ENCODE measurements at regions not wholly inside any gene's neighbourhood (a gene's known extent, or its start where the extent isn't known, plus 50 kb on each side); places are given as distances from the start of the nearest gene placed in this dataset.

DNA sequence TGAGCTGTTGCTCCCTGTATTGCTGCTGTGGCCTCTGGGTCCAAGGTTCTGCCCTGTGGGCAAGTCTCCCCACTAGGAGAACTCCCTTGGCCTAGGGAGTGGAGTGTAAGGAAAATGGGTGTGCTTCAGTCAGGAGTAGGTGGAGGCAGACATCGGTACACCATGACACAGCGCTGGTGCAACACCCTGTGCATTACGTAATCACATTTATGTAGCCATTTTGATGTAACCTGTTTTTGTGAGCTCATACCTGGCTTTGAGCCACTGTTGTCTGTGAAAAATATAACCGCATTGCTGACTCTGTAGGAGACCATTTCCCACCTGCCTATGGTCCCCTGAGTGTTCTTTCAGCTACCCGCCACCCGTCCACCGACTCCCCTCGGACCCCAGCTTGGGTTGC is 700.5 kb upstream of the AGA start:
- no peak overlapping the region for H3K4me3 ChIP-seq (ENCODE audit: low read depth, low read length)
- in situ Hi-C loops (cut with HindIII; ENCODE audit: low sequenced_read_pairs), result no loop called here
- no peak for DNase-seq (ENCODE audit: low read depth)
- TF ChIP-seq, protein P1, sequence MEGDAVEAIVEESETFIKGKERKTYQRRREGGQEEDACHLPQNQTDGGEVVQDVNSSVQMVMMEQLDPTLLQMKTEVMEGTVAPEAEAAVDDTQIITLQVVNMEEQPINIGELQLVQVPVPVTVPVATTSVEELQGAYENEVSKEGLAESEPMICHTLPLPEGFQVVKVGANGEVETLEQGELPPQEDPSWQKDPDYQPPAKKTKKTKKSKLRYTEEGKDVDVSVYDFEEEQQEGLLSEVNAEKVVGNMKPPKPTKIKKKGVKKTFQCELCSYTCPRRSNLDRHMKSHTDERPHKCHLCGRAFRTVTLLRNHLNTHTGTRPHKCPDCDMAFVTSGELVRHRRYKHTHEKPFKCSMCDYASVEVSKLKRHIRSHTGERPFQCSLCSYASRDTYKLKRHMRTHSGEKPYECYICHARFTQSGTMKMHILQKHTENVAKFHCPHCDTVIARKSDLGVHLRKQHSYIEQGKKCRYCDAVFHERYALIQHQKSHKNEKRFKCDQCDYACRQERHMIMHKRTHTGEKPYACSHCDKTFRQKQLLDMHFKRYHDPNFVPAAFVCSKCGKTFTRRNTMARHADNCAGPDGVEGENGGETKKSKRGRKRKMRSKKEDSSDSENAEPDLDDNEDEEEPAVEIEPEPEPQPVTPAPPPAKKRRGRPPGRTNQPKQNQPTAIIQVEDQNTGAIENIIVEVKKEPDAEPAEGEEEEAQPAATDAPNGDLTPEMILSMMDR (IDR thresholded peaks at IDR 0.05; ENCODE audit: low read depth, low read length, missing control alignments), result no peak

DNA sequence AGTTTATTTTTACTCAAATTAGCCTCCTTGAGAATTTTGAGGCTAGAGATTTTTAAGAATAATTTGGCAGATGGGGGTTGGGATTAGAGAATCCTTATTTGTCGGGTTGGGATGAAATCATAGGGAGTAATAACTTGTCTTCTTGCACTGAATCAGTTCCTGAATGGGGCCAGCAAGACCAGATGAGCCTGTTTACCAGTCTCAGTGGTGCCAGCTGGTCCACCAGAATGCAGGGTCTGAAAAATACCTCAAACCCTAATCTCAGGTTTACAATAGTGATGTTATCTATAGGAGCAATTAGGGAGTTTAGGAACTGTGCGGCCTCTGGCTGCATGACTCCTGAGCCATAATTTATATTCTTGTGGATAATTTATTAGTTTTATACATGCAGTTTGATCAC is 705.9 kb upstream of the AGA start:
- in situ Hi-C loops (cut with HindIII; ENCODE audit: low sequenced_read_pairs), result no loop called here
- no peak for DNase-seq (ENCODE audit: low read depth)
- TF ChIP-seq, protein P1 (IDR thresholded peaks at IDR 0.05; ENCODE audit: low read depth, low read length, missing control alignments), result no peak
- H3K4me3 ChIP-seq (ENCODE audit: low read depth, low read length), result no peak overlapping the region

DNA sequence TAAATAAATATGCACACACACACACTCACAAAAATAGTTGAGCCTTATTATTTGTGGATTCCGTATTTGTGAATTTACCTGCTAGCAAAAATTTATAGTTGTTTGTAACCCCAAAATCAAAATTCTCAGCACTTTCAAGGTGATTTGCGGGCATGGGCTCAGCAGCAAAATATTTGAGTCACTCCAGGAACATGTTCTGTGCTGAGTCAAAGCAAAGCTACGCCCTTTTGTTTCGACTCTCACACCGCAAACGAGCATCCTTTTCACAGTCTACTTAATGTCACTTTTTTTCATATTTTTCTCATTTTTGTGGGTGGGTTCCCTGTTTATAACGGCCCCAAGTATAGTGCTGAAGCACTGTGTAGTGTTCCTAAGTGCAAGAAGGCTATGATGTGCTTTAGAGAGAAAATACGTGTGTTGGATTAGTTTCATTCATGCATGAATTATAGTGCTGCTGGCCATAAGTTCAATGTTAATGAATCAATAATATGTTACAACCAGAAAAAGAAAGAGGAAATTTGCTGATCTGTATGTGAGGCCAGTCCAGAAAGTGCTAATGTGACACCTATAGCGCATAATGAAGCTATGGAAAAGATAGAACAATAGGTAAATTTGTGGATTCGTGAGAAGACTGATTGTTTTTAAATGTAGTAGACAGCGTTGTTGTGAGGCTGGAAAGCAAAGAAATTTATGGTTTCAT is 723.2 kb upstream of the AGA start:
- DNase-seq (ENCODE audit: low read depth), result no peak
- in situ Hi-C loops (cut with HindIII; ENCODE audit: low sequenced_read_pairs), result no loop called here
- TF ChIP-seq, protein P1 (IDR thresholded peaks at IDR 0.05; ENCODE audit: low read depth, low read length, missing control alignments), result no peak
- H3K4me3 ChIP-seq (ENCODE audit: low read depth, low read length), result no peak overlapping the region

DNA sequence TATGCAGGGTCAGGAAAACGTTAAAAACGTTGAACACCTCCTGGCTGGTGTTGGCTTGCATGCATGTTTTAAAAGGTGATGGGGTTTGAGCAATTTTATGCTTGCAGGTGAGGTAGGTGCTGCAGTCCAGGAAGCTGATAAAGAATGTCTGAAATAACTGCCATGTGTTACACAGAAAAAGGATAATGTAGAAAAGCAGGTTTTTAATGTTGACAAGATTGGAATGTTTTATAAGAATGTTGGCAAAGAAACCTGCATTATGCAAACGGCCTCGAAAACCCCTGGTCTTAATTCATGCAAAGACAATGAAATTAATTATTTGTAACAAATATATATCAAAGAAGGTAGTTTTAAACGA is 723.7 kb upstream of the AGA start:
- TF ChIP-seq, protein P1 (IDR thresholded peaks at IDR 0.05; ENCODE audit: low read depth, low read length, missing control alignments), result no peak
- H3K4me3 ChIP-seq (ENCODE audit: low read depth, low read length), result no peak overlapping the region
- no peak for DNase-seq (ENCODE audit: low read depth)
- in situ Hi-C loops (cut with HindIII; ENCODE audit: low sequenced_read_pairs), result no loop called here

DNA sequence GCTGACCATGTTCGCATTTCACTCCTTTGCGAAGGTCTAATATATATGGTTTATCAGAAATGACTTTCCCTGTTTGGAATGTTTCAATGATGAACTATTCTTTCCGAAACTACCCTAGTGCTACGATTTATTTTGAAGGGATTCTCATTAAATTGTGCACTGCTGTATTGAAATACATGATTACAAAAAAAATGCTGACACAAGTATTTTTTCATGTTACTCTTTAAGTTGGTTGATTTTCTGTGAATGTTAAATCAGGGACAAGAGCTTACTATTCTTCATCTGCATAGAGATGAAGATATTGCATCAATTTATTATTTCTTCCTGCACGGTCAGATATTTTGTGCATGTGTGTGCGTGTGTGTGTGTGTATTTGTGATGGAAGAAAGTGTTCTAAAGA is 731.5 kb upstream of the AGA start:
- no peak for DNase-seq (ENCODE audit: low read depth)
- no peak overlapping the region for H3K4me3 ChIP-seq (ENCODE audit: low read depth, low read length)
- in situ Hi-C loops (cut with HindIII; ENCODE audit: low sequenced_read_pairs), result no loop called here
- TF ChIP-seq, protein P1 (IDR thresholded peaks at IDR 0.05; ENCODE audit: low read depth, low read length, missing control alignments), result no peak

DNA sequence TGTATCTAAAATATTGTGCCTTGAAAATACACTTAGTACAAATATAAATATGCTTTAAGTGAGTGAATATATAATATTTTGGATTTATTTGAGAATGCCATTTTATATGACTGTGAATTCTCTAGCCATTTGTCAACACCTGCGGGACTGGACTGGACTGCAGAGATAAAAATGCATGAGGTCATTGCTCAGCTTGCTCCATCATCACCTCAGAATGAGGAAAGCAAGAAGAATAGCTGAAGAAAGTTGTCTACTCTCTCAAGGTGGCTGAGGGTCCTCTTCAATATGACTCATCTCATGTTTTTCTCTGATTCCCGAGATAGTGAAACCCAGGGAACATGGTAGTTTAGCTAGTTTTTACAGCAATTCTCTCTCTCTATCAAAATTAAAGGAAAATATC is 732.5 kb upstream of the AGA start:
- H3K4me3 ChIP-seq (ENCODE audit: low read depth, low read length), result no peak overlapping the region
- no peak for DNase-seq (ENCODE audit: low read depth)
- in situ Hi-C loops (cut with HindIII; ENCODE audit: low sequenced_read_pairs), result no loop called here
- TF ChIP-seq, protein P1 (IDR thresholded peaks at IDR 0.05; ENCODE audit: low read depth, low read length, missing control alignments), result no peak

Measured in astrocyte of the cerebellum (primary cell).